HepG2 (cell line): ENCODE measurements at regions not wholly inside any gene's neighbourhood (a gene's known extent, or its start where the extent isn't known, plus 50 kb on each side); places are given as distances from the start of the nearest gene placed in this dataset.

Experiments
- ATAC-seq: fragments of 200-7000 bp; cut with Tn5 transposase; 3 replicates; pipeline ENCODE4 v1.9.1; 2020; ENCODE audit warnings: mild to moderate bottlenecking, moderate library complexity
- BruUV-seq: library from RNA; stranded (reverse); fragments of 400-500 nt; replicated peaks from 2 replicates; lab custom pipeline; 2021; lab: Mats Ljungman, UMichigan
- CTCF ChIA-PET: fragments of 300-600 bp; formaldehyde crosslinking; extraction: SDS; loops from one replicate; lab custom pipeline; 2021; ENCODE audit warnings: low total read pairs, inconsistent platforms, low intra/inter-chr PET ratio; lab: Yijun Ruan, JAX
- POLR2A ChIA-PET: fragments of 350-600 bp; sonication (Branson Sonifier 250); formaldehyde crosslinking; loops from one replicate; lab custom pipeline; 2020; ENCODE audit warnings: antibody characterized with exemption, inconsistent platforms; lab: Yijun Ruan, JAX
- DNase-seq: peaks from one replicate; pipeline ENCODE4 v3.0.0-alpha.2; 2015; ENCODE audit warnings: low spot score
- FAIRE-seq: peaks from 3 replicates; lab custom pipeline; 2011; peaks lifted over from hg19 to GRCh38; lab: Jason Lieb, UNC
- H2AFZ ChIP-seq: one replicate; pipeline ENCODE4 v1.6.1; 2011; ENCODE audit warnings: low read length, inconsistent platforms
- H3K27ac ChIP-seq: fragments of 300-600 bp; 3 replicates; pipeline ENCODE4 v1.8.0; 2011; ENCODE audit warnings: mixed run types, mild to moderate bottlenecking, mixed read lengths, low read length, inconsistent platforms; ENCODE audit not compliant: insufficient read depth; ENCODE audit errors: extremely low read length
- H3K27me3 ChIP-seq, 2 experiments: fragments of 200-600 bp in 1 of 2; 2 replicates in 1 of 2; 3 replicates in 1 of 2; pipeline versions ENCODE4 v1.6.0 to v1.8.0; 2011; ENCODE audit warnings: low read length in 2 of 2, mild to moderate bottlenecking in 2 of 2, moderate library complexity in 2 of 2, inconsistent platforms in 1 of 2; ENCODE audit not compliant: insufficient read depth in 2 of 2, control insufficient read depth in 1 of 2
- H3K36me3 ChIP-seq, 2 experiments: fragments of 200-600 bp in 1 of 2; replicated peaks in 1 of 2; 2 replicates in 1 of 2; 3 replicates in 1 of 2; pipeline versions ENCODE4 v1.5.1 to v1.8.0; 2011; ENCODE audit warnings: low read length in 2 of 2, inconsistent platforms in 1 of 2; ENCODE audit not compliant: insufficient read depth in 2 of 2, control insufficient read depth in 1 of 2
- H3K4me1 ChIP-seq: 2 replicates; pipeline ENCODE4 v1.5.1; 2012; ENCODE audit warnings: low read length, inconsistent platforms; ENCODE audit not compliant: insufficient read depth
- H3K4me2 ChIP-seq: 2 replicates; pipeline ENCODE4 v1.6.0; 2011; ENCODE audit warnings: low read depth, low read length, inconsistent platforms
- H3K4me3 ChIP-seq, 3 experiments: fragments of 200-600 bp in 1 of 3; sonication (generic), shearing (Covaris generic) in 1 of 3; replicated peaks in 1 of 3; 2 replicates each; pipeline ENCODE4 v1.5.1; 2011 to 2016; ENCODE audit warnings: low read length in 3 of 3, inconsistent platforms in 2 of 3, low read depth in 2 of 3, mild to moderate bottlenecking in 2 of 3, control low read depth in 1 of 3, mixed read lengths in 1 of 3; ENCODE audit not compliant: insufficient read depth in 1 of 3
- H3K79me2 ChIP-seq: one replicate; pipeline ENCODE4 v1.6.1; 2011; ENCODE audit warnings: low read length, inconsistent platforms; ENCODE audit not compliant: insufficient read depth
- H3K9ac ChIP-seq: 2 replicates; pipeline ENCODE4 v1.6.0; 2011; ENCODE audit warnings: mild to moderate bottlenecking, low read depth, low read length, inconsistent platforms; ENCODE audit not compliant: insufficient read depth
- H3K9me3 ChIP-seq: 2 replicates; pipeline ENCODE4 v1.5.1; 2012; ENCODE audit warnings: mild to moderate bottlenecking, low read length
- H4K20me1 ChIP-seq: 2 replicates; pipeline ENCODE4 v1.6.0; 2011; ENCODE audit warnings: inconsistent platforms, mild to moderate bottlenecking, low read length, moderate library complexity; ENCODE audit not compliant: insufficient read depth
- CHD2 ChIP-seq: IDR thresholded peaks from 2 replicates; pipeline ENCODE4 v1.6.1; 2011; ENCODE audit warnings: low read depth, low read length, improper control_type of control experiment
- ELK4 ChIP-seq: sonication (generic); formaldehyde crosslinking; IDR thresholded peaks from 2 replicates; pipeline ENCODE4 v1.9.0; 2021; ENCODE audit warnings: missing genetic modification reagents, borderline replicate concordance
- FIP1L1 ChIP-seq: fragments of 200-400 bp; formaldehyde crosslinking; IDR thresholded peaks from 2 replicates; pipeline ENCODE4 v1.6.1; 2018; ENCODE audit warnings: low read depth, mild to moderate bottlenecking, low read length, moderate library complexity, borderline replicate concordance; ENCODE audit not compliant: insufficient read depth
- HNF4A ChIP-seq: sonication (generic); formaldehyde crosslinking; IDR thresholded peaks from 2 replicates; pipeline ENCODE4 v1.4.0; 2020; ENCODE audit warnings: missing genetic modification reagents
- MED1 ChIP-seq: sonication (generic); formaldehyde crosslinking; IDR thresholded peaks from 2 replicates; pipeline ENCODE4 v1.4.0; 2020; ENCODE audit warnings: missing genetic modification reagents
- MEF2D ChIP-seq: sonication (generic); formaldehyde crosslinking; IDR thresholded peaks from 2 replicates; pipeline ENCODE4 v1.5.1; 2020; ENCODE audit warnings: mild to moderate bottlenecking, missing genetic modification reagents
- MYC ChIP-seq: sonication (generic); formaldehyde crosslinking; IDR thresholded peaks from 2 replicates; pipeline ENCODE4 v1.9.0; 2021; ENCODE audit warnings: missing genetic modification reagents, borderline replicate concordance
- RFXAP ChIP-seq: sonication (generic); formaldehyde crosslinking; IDR thresholded peaks from 2 replicates; pipeline ENCODE4 v1.4.0; 2020; ENCODE audit warnings: missing genetic modification reagents, borderline replicate concordance
- RXRA ChIP-seq: sonication (generic); formaldehyde crosslinking; IDR thresholded peaks from 2 replicates; pipeline ENCODE4 v1.5.1; 2020; ENCODE audit warnings: missing genetic modification reagents
- SMC3 ChIP-seq: IDR thresholded peaks from 2 replicates; pipeline ENCODE4 v1.6.1; 2011; ENCODE audit warnings: low read length, improper control_type of control experiment
- THAP9 ChIP-seq: sonication (generic); formaldehyde crosslinking; IDR thresholded peaks from 2 replicates; pipeline ENCODE4; 2020; ENCODE audit warnings: missing genetic modification reagents, mild to moderate bottlenecking, borderline replicate concordance
- ZMYM4 ChIP-seq: sonication (generic); formaldehyde crosslinking; IDR thresholded peaks from 2 replicates; pipeline ENCODE4 v1.8.1; 2023; ENCODE audit warnings: mild to moderate bottlenecking, missing genetic modification reagents
- ZNF24 ChIP-seq: fragments of 450-650 bp; IDR thresholded peaks from 2 replicates; pipeline ENCODE4 v1.6.1; 2017; ENCODE audit warnings: antibody characterized with exemption, mild to moderate bottlenecking
- ZNF383 ChIP-seq: sonication (generic); formaldehyde crosslinking; IDR thresholded peaks from 2 replicates; pipeline ENCODE4 v1.4.0; 2020; ENCODE audit warnings: missing genetic modification reagents, mild to moderate bottlenecking, borderline replicate concordance
- ZNF484 ChIP-seq: sonication (generic); formaldehyde crosslinking; IDR thresholded peaks from 2 replicates; pipeline ENCODE4 v1.5.1; 2020; ENCODE audit warnings: mild to moderate bottlenecking, low read depth, missing genetic modification reagents, borderline replicate concordance
- ZNF564 ChIP-seq: sonication (generic); formaldehyde crosslinking; IDR thresholded peaks from 2 replicates; pipeline ENCODE4 v1.8.1; 2023; ENCODE audit warnings: mild to moderate bottlenecking, missing genetic modification reagents
- ZNF710 ChIP-seq: sonication (generic); formaldehyde crosslinking; IDR thresholded peaks from 2 replicates; pipeline ENCODE4 v1.5.0; 2020; ENCODE audit warnings: mild to moderate bottlenecking, missing genetic modification reagents, borderline replicate concordance
- ZNF724P ChIP-seq: sonication (generic); formaldehyde crosslinking; IDR thresholded peaks from 2 replicates; pipeline ENCODE4 v1.8.0; 2022; ENCODE audit warnings: missing genetic modification reagents, borderline replicate concordance
- WGBS: methylation state at CpG from one replicate; pipeline ENCODE4 v1.1.6; 2017; ENCODE audit warnings: low lambda C conversion rate; 5-methylcytosine and 5-hydroxymethylcytosine counted together
- in situ Hi-C: cut with HindIII; loops from 2 replicates; pipeline ENCODE4 v1.10.0; 2017; ENCODE audit warnings: low pct_unique_long_range_greater_than_20kb; ENCODE audit not compliant: extremely low pct_ligation_motif_present
- intact Hi-C: fragments of 100-400 bp; cut with micrococcal nuclease; formaldehyde crosslinking; loops from one replicate; pipeline ENCODE4 v1.10.0; 2022; ENCODE audit not compliant: unreplicated experiment

GRCh38 chr16:31696968-31697743 is 169.5 kb downstream of the AHSP start (continued):
- TF ChIP-seq ZMYM4 (CRISPR knock-in tag) (no peak), RXRA (no peak), RFXAP (CRISPR knock-in tag) (no peak), MYC (no peak), SMC3 (peak; percentile 91), ZNF383 (CRISPR knock-in tag) (0 out of 2 replicates have a peak, but pooled peaks have one; percentile 45), MED1 (CRISPR knock-in tag) (no peak), MEF2D (CRISPR knock-in tag) (peak; percentile 26; the same call in 1 of the 2 replicates), FIP1L1 (no peak), HNF4A (no peak)

GRCh38 chr16:31697744-31698125 is 170.0 kb downstream of the AHSP start:
- no peaks in the 10 kb centered on the region for H3K9me3 ChIP-seq
- POLR2A ChIA-PET: no interaction called here
- H3K9ac ChIP-seq: no peak overlapping the region
- peaks cover 11% of the 10 kb centered on the region for H4K20me1 ChIP-seq
- WGBS: 61% methylated on average over 4 of the region's 4 CpGs
- H3K36me3 ChIP-seq: peaks cover 3 to 12% of the 10 kb centered on the region in 2 experiments
- DNase-seq: no peak
- in situ Hi-C loops: loop anchor here (5.0 kb wide), 1 partner anchor 180 kb away; no protein-coding TSS in a partner anchor
- CTCF ChIA-PET: no interaction called here
- no peaks in the 10 kb centered on the region; a peak in 2 of 5 replicates for H3K27me3 ChIP-seq
- peaks cover 19% of the 10 kb centered on the region for H3K79me2 ChIP-seq
- peaks cover 42% of the 10 kb centered on the region for H3K4me1 ChIP-seq
- H3K27ac ChIP-seq: no peak overlapping the region
- no peak for ATAC-seq
- no peak for FAIRE-seq
- H2AFZ ChIP-seq: no peak overlapping the region
- H3K4me2 ChIP-seq: peak overlapping the region; percentile 41
- no TSS peak for BruUV-seq
- intact Hi-C loops: loop anchor here (1.0 to 5.0 kb wide), 3 partner anchors 220 to 315 kb away; partner anchors contain the start of gene ARMC5
- H3K4me3 ChIP-seq: no peak overlapping the region
- TF ChIP-seq THAP9 (CRISPR knock-in tag): no peak
- no peak for TF ChIP-seq ZNF724P (CRISPR knock-in tag)
- TF ChIP-seq ZNF484 (CRISPR knock-in tag): no peak
- TF ChIP-seq ZNF24: no peak
- no peak for TF ChIP-seq CHD2
- no peak for TF ChIP-seq ZNF564
- no peak for TF ChIP-seq ZNF710 (CRISPR knock-in tag)
- no peak for TF ChIP-seq ELK4 (CRISPR knock-in tag)
